Adrenal gland (tissue), 9 donors: ENCODE measurements at regions not wholly inside any gene's neighbourhood (a gene's known extent, or its start where the extent isn't known, plus 50 kb on each side); places are given as distances from the start of the nearest gene placed in this dataset.
A peak's percentile ranks its signal among the peaks of the same experiment; 100 is the strongest.

ENCODE experiments used
- DNase-seq, 7 donors: peaks; one replicate each; pipeline ENCODE4 v3.0.0-alpha.2; 2019 to 2020
- H3K27ac ChIP-seq, 5 donors: fragments of 200-600 bp; sonication (generic) in 4 of 5; 1 replicate in 3 of 5; 2 replicates in 2 of 5; pipeline versions ENCODE4 v1.5.1 to v1.8.0; 2016 to 2020; ENCODE audit warnings: mild to moderate bottlenecking in 1 of 5
- H3K27me3 ChIP-seq: fragments of 200-600 bp; 2 replicates; pipeline ENCODE4 v1.8.0; 2021
- H3K36me3 ChIP-seq, 2 donors: fragments of 200-600 bp; replicated peaks in 1 of 2; 1 replicate in 1 of 2; 2 replicates in 1 of 2; pipeline versions ENCODE4 v1.5.1 to v1.8.0; 2018 to 2022
- H3K4me1 ChIP-seq, 2 donors: fragments of 200-600 bp; replicated peaks in 1 of 2; 1 replicate in 1 of 2; 2 replicates in 1 of 2; pipeline versions ENCODE4 v1.5.1 to v1.8.0; 2018 to 2021
- H3K4me3 ChIP-seq, 4 donors: fragments of 200-600 bp; sonication (generic) in 3 of 4; one replicate each; pipeline ENCODE4 v1.5.1; 2016 to 2018
- H3K9me3 ChIP-seq, 3 donors: fragments of 200-600 bp; sonication (generic) in 1 of 3; replicated peaks in 1 of 3; 1 replicate in 2 of 3; 2 replicates in 1 of 3; pipeline versions ENCODE4 v1.5.1 to v1.8.0; 2016 to 2021
- POLR2A ChIP-seq, 2 donors: fragments of 450-650 bp; IDR thresholded peaks; one replicate each; pipeline ENCODE4 v1.6.1; 2017; ENCODE audit warnings: antibody characterized with exemption in 2 of 2, mild to moderate bottlenecking in 2 of 2, moderate library complexity in 1 of 2
- WGBS, 4 donors: extraction: QIAGEN DNeasy Blood & Tissue Kit in 2 of 4; methylation state at CpG; one replicate each; pipeline versions ENCODE4 v1.1.5 to v1.1.7; 2013 to 2017; 5-methylcytosine and 5-hydroxymethylcytosine counted together
- intact Hi-C, 2 donors: fragments of 100-400 bp; cut with DNase I; formaldehyde crosslinking; loops; one replicate each; pipeline versions ENCODE4 v1.14.1 to v1.15.0; 2022 to 2023
- TF ChIP-seq, protein P1 (sequence below), 6 experiments: fragments of 450-650 bp in 4 of 6; fragments of 200-600 bp in 2 of 6; sonication (generic) in 1 of 6; IDR thresholded peaks; 1 replicate in 5 of 6; 2 replicates in 1 of 6; pipeline versions ENCODE4 v1.5.1 to v1.8.0; 2016 to 2021; ENCODE audit warnings: antibody characterized with exemption in 6 of 6, mild to moderate bottlenecking in 2 of 6, moderate library complexity in 1 of 6
- donor health status: healthy with polysubstance abuse.
- donor health status: Bipolar disorder and iron deficiency.
- donor health status: DM: yes; HTN: yes; CAD: no.
- donor health status: DM: no; HTN: no; CAD: no.
- donor health status: DM: no; HTN: no; CAD: no.

GRCh38 chr1:95313527-95313926, 79.5 kb downstream of the RWDD3 start:
- Histone ChIP-seq H3K9me3 (no peaks in the 10 kb centered on the region), H3K36me3 (no peaks in the 10 kb centered on the region), H3K27me3 (peaks cover under 1% of the 10 kb centered on the region), H3K4me1 (peaks cover 0 to 3% of the 10 kb centered on the region in 2 donors), H3K4me3 (no peak overlapping the region), H3K27ac (no peak overlapping the region)
- intact Hi-C loops: no loop called here
- 46 to 61% (median 50%) methylated on average over 3 of the region's 3 CpGs for WGBS, 4 donors
- TF ChIP-seq POLR2A (IDR thresholded peaks at IDR 0.05): no peak
- TF ChIP-seq, protein P1, sequence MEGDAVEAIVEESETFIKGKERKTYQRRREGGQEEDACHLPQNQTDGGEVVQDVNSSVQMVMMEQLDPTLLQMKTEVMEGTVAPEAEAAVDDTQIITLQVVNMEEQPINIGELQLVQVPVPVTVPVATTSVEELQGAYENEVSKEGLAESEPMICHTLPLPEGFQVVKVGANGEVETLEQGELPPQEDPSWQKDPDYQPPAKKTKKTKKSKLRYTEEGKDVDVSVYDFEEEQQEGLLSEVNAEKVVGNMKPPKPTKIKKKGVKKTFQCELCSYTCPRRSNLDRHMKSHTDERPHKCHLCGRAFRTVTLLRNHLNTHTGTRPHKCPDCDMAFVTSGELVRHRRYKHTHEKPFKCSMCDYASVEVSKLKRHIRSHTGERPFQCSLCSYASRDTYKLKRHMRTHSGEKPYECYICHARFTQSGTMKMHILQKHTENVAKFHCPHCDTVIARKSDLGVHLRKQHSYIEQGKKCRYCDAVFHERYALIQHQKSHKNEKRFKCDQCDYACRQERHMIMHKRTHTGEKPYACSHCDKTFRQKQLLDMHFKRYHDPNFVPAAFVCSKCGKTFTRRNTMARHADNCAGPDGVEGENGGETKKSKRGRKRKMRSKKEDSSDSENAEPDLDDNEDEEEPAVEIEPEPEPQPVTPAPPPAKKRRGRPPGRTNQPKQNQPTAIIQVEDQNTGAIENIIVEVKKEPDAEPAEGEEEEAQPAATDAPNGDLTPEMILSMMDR (IDR thresholded peaks at IDR 0.05): no peak
- no peak for DNase-seq

DNA sequence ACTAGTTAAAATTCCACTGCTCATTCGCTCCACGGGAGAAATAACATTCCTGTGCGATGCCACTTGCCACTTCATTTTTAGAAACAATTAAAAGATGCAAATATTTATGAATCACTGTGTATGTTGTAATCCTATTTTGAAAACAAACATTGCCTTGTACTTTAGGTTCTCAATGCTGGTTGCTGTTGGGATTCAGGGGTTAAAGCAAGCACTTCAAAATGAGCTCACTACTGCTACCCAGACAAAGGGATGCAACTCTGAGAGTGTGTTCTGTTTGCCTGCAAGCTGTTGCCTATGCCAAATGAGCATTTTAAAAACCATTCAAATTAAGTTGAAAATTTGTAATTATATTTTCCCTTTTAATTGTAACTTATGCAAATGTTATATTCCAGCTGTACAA, 87.5 kb downstream of the RWDD3 start:
- H3K4me3 ChIP-seq: no peak overlapping the region
- TF ChIP-seq, protein P1 (IDR thresholded peaks at IDR 0.05): no peak
- TF ChIP-seq POLR2A (IDR thresholded peaks at IDR 0.05): no peak
- H3K36me3 ChIP-seq: no peaks in the 10 kb centered on the region
- H3K9me3 ChIP-seq: no peaks in the 10 kb centered on the region
- peaks cover 8% of the 10 kb centered on the region for H3K27me3 ChIP-seq
- 56 to 71% (median 67%) methylated on average over 3 of the region's 3 CpGs for WGBS, 4 donors
- no peak overlapping the region for H3K27ac ChIP-seq
- no peaks in the 10 kb centered on the region for H3K4me1 ChIP-seq
- DNase-seq: no peak
- intact Hi-C loops: no loop called here

- WGBS, 4 donors: 19 to 48% (median 32%) methylated on average over 1 of the region's 1 CpG
- H3K27ac ChIP-seq: no peak overlapping the region
- intact Hi-C loops: no loop called here
These were observed 89.1 kb downstream of the RWDD3 start for GRCh38 chr1:95323123-95323522.

GRCh38 chr1:95325349-95325748, 91.3 kb downstream of the RWDD3 start:
- Histone ChIP-seq H3K4me1 (no peaks in the 10 kb centered on the region), H3K4me3 (no peak overlapping the region), H3K27me3 (peaks cover 6% of the 10 kb centered on the region), H3K36me3 (no peaks in the 10 kb centered on the region), H3K9me3 (no peaks in the 10 kb centered on the region), H3K27ac (no peak overlapping the region)
- WGBS, 4 donors: 70 to 78% (median 77%) methylated on average over 4 of the region's 4 CpGs
- TF ChIP-seq, protein P1 (IDR thresholded peaks at IDR 0.05): no peak
- no peak for TF ChIP-seq POLR2A (IDR thresholded peaks at IDR 0.05)
- DNase-seq: no peak
- intact Hi-C loops: no loop called here

More at GRCh38 chr1:95323123-95323522, 89.1 kb downstream of the RWDD3 start:
- Histone ChIP-seq H3K4me3 (no peak overlapping the region), H3K27me3 (peaks cover 8% of the 10 kb centered on the region), H3K4me1 (no peaks in the 10 kb centered on the region), H3K36me3 (no peaks in the 10 kb centered on the region), H3K9me3 (no peaks in the 10 kb centered on the region)
- TF ChIP-seq POLR2A (IDR thresholded peaks at IDR 0.05): no peak
- TF ChIP-seq, protein P1 (IDR thresholded peaks at IDR 0.05): no peak
- DNase-seq: peak in 1 of 7 donors; percentile 1
